NCI-H345 treated with DMSO at 0.1 percent for 48 hours (cell line): ENCODE measurements at regions not wholly inside any gene's neighbourhood (a gene's known extent, or its start where the extent isn't known, plus 50 kb on each side); places are given as distances from the start of the nearest gene placed in this dataset.
"Not testable (repeated sequence)": the region's sequence is repeated elsewhere in the genome, so short reads cannot be mapped to it uniquely, and the experiment has no call there.

ENCODE experiments used
- DNase-seq: peaks from one replicate; lab custom pipeline; 2025; ENCODE audit not compliant: unreplicated experiment; lab: John Stamatoyannopoulos, UW

GRCh38 chr12:59155448-59155847 is 235.1 kb upstream of the LRIG3 start:
- DNase-seq: no peak

GRCh38 chr12:59151243-59151642 is 230.9 kb upstream of the LRIG3 start:
- DNase-seq: no peak

GRCh38 chr12:59149995-59150642 is 229.8 kb upstream of the LRIG3 start:
- peak; percentile 76 for DNase-seq

DNA sequence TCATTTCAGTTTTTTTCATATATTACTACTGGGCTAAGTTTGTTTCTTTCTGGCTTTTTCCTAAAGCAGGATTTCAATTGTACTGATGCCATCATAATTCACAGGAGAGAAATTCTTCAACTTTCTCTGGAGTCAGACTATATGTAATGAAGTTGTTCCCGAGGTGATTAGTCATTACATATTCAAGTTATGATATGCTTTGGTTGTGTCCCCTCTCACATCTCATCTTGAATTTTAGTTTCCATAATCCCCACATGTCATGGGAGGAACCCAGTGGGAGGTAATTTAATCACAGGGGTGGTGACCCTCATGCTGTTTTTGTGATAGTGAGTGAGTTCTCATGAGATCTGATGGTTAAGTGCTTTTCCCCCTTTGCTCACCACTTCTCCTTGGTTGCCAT is 227.5 kb upstream of the LRIG3 start:
- DNase-seq: no peak

- DNase-seq: no peak
Observed at GRCh38 chr12:59142183-59142790, 222.0 kb upstream of the LRIG3 start.

DNA sequence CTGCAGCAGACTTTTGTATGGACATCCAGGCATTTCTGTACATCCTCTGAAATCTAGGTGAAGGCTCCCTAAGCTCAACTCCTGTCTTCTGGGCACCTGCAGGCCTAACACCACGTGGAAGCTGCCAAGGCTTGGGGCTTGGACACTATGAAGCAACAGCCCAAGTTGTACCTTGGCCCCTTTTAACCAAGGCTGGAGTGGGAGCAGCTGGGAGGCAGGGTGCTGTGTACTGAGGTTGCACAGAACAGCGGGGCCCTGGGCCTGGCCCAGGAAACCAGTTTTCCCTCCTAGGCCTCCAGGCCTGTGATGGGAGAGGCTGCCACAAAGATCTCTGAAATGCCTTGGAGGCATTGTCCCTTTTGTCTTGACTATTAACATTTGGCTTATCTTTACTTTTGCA is 214.4 kb upstream of the LRIG3 start:
- no peak for DNase-seq

DNA sequence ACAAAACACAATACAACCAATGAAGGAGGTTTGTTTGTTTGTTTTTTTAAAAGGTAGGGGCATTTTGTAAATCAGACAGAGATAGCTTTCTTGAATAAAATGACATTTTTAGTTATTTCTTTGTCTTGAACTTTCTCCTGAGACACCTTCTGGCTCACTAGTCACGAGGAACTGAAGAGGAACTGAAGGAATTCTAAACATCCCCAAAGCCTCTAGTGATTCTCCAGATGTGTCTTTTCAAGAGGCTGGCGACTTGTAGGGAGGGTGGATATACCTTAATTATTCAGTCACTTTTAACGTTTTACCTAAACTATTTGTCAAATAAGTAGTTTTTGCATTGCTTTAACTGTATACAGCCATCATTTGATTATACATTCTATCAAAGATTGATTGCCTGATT is 211.2 kb upstream of the LRIG3 start:
- DNase-seq: no peak

DNA sequence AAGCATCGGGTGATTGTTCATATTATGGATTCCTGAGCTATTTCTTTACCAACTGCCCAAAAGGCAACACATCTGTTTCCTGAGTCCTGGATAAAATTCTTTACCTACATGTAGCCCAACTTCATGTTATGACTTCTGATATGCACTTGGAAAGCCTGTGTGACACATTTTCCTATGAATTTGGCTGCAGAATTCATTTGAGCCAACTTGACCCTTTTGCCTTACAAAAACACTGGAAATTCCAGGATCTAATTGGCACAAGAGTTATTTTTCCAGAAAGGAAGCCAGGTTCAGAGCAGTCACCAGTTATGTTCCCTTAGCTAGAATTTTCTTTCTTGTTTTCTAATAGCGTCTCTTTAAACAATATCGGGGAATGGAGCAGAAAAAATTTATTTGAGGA is 202.5 kb upstream of the LRIG3 start:
- no peak for DNase-seq

GRCh38 chr12:59121451-59121850 is 201.1 kb upstream of the LRIG3 start:
- no peak for DNase-seq

- DNase-seq: no peak
Observed at GRCh38 chr12:59119676-59120075, 199.4 kb upstream of the LRIG3 start.

GRCh38 chr12:59118356-59118755 is 198.1 kb upstream of the LRIG3 start:
- no peak for DNase-seq

DNA sequence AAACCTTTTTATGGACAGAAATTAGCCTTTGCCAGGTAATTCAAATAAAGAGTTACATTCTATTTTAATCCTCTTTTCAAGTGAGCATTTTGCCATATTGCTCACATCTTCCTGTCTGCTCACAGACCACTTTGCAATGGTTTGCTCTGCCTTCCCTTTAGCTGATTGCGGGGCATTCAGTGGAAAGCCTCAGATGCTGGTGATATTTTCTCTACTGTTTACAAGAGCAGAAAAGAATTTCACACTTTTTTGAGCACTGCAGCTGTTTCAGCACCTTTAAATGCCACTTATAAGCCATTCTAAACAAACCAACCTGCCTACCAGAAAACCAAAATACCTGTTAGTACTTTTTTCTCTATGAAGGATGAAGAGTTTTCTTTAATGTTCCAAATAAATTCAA is 195.7 kb upstream of the LRIG3 start:
- DNase-seq: no peak

GRCh38 chr12:59115526-59115925 is 195.2 kb upstream of the LRIG3 start:
- DNase-seq: no peak

GRCh38 chr12:59113831-59114615 is 193.7 kb upstream of the LRIG3 start:
- peak; percentile 68 for DNase-seq

DNA sequence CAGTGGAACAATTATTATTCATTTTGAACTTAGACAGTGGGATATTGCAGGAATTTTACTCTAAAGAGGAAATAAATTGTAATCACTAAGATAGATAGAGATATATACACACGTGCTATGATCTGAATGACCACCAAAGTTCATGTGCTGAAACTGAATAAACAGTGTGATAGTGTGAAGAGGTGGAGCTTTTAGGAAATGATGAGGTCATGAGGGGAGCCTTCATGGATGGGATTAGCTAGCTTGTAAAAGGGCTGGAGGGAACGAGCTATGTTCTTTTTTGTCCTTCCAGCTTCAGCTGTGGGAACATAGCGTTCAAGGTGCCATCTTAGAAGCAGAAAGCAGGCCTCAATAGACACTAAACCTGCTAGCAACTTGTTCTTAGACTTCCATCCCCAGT is 191.5 kb upstream of the LRIG3 start:
- no peak for DNase-seq

DNA sequence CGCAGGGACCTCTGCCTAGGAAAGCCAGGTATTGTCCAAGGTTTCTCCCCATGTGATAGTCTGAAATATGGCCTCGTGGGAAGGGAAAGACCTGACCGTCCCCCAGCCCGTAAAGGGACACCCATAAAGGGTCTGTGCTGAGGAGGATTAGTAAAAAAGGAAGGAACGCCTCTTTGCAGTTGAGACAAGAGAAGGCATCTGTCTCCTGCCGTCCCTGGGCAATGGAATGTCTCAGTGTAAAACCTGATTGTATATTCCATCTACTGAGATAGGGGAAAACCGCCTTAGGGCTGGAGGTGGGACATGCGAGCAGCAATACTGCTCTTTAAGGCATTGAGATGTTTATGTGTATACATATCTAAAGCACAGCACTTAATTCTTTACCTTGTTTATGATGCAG is 188.2 kb upstream of the LRIG3 start:
- not testable (repeated sequence) for DNase-seq

GRCh38 chr12:59100585-59100984 is 180.3 kb upstream of the LRIG3 start:
- DNase-seq: no peak

- DNase-seq: no peak
Observed at GRCh38 chr12:59097876-59098275, 177.6 kb upstream of the LRIG3 start.

- no peak for DNase-seq
Observed at GRCh38 chr12:59096246-59096645, 175.9 kb upstream of the LRIG3 start.

DNA sequence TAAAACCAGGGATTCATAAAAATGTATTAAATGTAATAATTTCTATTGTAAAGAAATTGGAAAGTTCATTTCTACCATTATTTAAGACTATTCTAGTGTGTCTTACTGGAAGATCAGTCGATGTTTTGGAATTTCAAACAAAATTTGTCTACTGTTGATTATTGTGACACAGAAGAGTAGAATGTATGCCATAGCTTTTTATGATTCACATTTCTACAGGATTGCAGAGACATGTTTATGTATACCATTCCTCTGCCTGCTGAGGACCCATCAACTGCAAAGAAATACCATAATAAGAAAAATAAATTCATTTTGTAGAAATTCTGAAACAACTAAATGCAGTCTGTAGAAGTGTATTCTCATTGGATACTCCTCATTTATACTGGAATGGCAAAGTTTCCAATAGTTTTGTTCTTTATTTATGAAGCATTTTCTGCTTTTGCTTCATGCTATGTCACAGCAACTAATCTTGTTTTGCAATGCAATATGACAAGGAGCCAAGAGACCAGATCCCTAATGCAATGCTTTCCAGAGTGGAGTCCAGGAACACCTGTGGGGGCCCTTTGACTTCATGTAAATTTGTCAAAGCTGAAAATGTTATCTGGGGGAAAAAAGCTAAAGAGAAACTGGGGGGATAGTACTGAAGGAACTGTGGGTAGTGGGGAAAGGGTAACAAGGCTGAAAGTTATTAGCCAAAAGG is 172.9 kb upstream of the LRIG3 start:
- no peak for DNase-seq

DNA sequence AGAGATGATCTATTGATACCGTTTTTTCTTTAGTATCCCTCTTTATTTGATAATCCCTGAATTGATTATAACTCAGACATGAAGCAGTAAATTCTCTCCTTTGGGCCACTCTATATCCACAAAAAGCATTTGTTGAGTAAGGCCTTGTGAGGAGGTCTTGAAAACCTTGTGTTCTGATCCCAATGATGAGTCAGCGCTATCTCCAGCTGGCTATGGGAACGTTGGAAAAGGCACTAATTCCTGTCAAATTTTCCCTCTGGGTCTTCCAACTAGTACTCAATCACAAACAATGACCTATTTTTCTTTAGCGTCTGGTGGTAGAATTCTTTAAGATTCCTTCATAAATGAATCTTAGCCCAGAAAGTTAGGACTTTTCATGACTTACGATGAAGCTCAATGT is 168.4 kb upstream of the LRIG3 start:
- no peak for DNase-seq

GRCh38 chr12:59087691-59088090 is 167.4 kb upstream of the LRIG3 start:
- DNase-seq: no peak
